Occipital lobe (tissue), 1 donor: ENCODE measurements at regions not wholly inside any gene's neighbourhood (a gene's known extent, or its start where the extent isn't known, plus 50 kb on each side); places are given as distances from the start of the nearest gene placed in this dataset.
"Not testable (repeated sequence)": the region's sequence is repeated elsewhere in the genome, so short reads cannot be mapped to it uniquely, and the experiment has no call there.

ENCODE experiments used
- DNase-seq: peaks from one replicate; lab custom pipeline; 2025; lab: John Stamatoyannopoulos, UW

DNA sequence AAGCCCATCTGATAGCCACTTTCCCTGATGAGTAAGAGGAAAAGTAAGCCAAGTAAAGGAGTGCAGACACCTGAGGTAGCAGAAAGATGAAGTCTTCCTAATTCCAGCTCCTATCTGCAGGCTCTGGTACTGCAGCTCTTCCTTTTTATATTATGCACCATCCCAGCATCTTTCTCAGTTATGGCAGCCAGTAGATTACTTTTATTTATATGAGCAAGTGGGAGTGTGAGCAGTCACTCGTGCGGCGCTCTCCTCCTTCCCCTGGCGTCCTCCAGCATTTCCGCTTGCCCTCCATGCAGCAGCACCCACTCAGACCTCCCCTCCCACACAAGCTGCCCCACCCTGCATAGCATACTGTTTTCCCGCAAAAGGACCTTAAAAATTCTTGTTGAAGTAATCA lies 465.9 kb upstream of the DPPA4 start:
- DNase-seq: no peak

- DNase-seq: no peak
Observed at GRCh38 chr3:109804697-109805096, 467.4 kb upstream of the DPPA4 start.

GRCh38 chr3:109806929-109807328 lies 469.6 kb upstream of the DPPA4 start:
- no peak for DNase-seq

GRCh38 chr3:109809513-109809912 lies 472.2 kb upstream of the DPPA4 start:
- DNase-seq: no peak

DNA sequence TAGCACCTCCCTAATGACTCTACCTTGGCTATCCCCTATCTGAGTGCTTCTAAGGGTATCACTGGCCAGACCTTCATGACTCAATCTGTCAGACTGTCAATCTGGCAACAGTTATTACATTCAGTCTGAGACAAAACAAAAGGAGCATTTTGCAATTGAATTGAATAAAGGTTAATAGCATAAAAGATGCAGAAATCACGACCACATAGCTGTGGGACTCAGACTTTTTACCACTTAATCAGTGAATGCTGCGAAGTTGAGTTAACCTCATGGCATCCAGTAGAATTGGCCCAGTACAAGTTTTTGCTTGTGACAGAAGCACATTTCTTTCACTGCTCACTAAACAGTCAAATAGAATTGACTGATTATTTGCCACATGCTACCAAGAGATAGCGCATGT lies 480.7 kb upstream of the DPPA4 start:
- no peak for DNase-seq

DNA sequence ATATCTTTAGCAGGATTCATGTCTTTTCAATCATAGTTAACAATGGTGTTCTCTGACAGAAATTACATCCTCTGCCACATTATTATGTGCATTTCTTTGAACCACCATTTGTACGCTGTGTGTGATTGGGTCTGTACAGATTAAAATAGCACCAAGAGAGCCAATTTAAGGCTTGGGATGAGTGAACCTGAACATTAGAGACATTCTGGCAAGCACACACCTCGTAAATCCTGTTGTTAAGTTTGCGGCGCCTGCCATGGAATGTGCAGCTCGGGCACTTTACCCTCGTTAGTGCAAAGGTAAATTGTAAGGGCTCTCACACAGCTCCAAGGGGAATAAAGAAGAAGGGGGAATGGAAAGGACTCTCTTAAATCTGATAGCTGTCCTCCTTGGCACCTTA lies 482.4 kb upstream of the DPPA4 start:
- DNase-seq: no peak

GRCh38 chr3:109825971-109826810 lies 488.8 kb upstream of the DPPA4 start:
- no peak for DNase-seq

DNA sequence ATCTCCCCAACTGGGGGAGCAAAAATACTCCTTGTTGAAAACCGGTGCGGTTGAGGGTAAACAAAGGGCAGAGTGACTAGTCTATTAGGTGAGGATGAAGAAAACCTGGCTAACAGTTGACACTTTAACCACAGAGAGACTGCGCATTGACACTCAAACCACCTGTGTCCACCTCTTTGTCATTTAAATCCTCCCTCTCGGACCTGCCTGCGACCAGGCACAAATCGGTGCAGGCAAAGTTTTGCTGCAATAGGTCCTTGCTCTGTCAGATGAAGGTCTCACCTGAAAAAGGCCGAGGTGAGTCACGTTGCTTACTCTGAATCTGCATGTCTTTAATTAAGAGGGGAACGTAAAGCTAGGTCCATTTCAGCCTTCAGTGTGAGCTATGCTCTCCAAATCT lies 494.1 kb upstream of the DPPA4 start:
- no peak for DNase-seq

DNA sequence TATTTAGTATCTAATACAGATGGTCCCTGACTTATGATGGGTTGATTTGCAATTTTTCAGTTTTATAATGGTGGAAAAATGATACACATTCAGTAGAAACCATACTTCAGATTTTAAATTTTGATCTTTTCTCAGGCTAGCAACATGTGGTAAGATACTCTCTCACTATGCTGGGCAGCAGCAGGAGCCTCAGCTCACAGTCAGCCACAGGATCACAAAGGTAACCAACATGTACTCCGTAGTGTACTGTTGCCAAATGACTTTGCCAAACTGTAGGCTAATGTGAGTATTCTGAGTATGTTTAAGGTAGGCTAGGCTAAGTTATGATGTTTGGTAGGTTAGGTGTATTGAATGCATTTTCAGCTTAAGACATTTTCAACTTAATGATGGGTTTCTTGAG lies 498.6 kb upstream of the DPPA4 start:
- DNase-seq: no peak

DNA sequence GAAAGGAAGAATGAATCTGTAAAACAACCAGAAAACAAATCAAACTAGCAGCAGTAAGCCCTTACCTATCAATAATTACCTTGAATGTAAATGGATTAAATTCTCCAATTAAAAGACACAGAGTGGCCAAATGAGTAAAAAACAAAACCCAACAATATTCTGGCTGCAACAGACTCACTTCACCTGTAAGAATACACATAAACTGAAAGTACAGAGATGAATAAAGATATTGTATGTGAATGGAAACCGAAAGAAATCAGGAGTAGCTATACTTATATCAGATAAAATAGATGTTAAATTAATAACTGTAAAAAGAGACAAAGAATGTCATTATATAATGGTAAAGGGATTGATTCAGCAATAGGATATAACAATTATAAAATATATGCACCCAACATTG lies 514.5 kb upstream of the DPPA4 start:
- no peak for DNase-seq

DNA sequence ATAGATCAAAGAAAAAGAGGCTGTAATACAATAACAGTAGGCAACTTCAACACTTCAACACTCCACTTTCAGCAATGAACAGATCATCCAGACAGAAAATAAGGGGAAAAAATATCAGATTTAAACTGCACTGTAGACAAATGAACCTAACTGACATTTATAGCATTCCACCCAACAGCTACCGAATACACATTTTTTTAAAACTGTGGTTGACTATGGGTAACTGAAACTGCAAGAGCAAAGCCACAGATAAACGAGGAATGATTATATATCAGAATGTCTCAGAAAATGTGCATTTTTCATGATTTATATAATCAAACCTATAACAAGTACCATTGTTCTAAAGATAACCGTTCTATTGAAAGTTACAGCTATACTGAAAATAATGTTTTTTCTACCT lies 514.9 kb upstream of the DPPA4 start:
- no peak for DNase-seq

- no peak for DNase-seq
Observed at GRCh38 chr3:109853077-109853731, 515.9 kb upstream of the DPPA4 start.

GRCh38 chr3:109863701-109864100 lies 526.4 kb upstream of the DPPA4 start:
- no peak for DNase-seq

- DNase-seq: no peak
Observed at GRCh38 chr3:109864452-109864851, 527.1 kb upstream of the DPPA4 start.

DNA sequence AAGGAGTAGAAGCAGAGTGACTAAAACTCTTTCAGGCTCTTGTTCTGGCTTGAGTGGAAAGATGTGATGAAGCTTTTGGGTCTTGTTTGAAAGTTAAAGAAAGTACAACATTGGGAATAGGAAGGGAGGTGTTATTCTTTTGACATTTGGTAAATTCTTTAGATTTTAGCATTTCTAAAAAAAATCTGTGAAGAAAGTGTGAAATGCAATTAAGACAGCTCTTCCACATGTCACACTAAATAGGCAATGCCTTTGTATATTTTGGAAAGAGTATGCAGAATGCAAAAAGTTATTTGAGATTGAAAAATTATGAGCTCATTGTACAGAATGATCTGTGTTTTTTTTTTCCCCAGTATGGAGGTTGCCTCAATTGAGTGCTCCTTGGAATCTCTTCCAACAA lies 532.2 kb upstream of the DPPA4 start:
- DNase-seq: no peak

DNA sequence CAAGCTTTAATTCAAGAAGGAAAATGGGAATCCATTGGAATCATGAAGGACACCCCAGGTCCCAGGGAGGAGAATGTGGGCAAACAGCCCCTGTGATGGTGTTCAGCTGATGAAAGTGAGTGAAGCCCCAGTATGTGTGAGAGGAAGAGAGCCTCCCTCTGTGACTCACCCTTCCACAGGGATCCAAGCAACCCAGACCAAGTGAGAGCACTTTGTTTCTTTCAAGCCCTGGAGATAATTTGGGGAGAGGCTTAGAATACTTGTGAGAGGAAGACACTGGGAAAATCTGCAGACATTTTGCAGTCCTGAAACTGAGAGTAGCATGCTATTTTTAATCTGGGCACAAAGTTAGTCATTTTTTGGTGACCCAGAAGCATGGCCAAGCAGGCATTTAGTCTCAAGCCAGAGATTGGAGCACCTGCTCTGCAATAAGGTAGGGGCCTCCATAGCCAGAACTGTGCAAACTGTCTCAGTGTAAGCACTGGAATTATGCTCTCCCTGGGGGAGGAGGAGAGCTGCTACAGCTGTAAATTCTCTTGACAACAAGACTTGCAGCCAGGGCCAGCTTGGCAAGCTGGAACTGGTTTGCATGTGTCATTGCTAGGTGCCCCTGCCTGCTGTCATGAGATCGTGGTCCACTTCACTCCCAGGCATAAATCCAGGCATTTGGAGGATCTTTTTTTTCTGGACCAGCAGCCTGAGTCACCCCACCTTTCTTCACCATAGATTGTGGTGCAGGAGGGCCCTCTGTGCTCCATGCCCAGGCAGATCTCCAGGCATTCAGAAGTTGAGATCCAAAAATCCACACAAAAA lies 537.8 kb upstream of the DPPA4 start:
- peak; percentile 8 for DNase-seq

GRCh38 chr3:109877616-109878015 lies 540.3 kb upstream of the DPPA4 start:
- DNase-seq: not testable (repeated sequence)

DNA sequence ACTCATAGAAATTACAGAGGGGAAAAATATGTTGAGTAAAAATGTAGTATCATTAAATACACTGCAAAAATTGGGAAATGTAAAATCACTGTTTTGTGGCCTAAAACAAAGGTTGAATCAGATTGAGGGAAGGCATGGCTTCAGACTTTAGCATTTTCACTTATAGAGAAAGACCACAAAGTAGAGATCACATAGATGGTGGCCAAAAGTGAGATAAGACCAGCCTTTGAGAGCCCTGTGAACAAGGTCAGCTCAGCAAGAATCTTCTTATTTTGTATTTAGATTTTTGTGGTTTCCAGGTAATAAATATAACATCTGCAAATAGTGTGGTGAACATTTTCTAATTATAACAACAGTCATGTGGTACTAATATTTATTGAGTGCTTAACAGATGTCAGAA lies 544.8 kb upstream of the DPPA4 start:
- no peak for DNase-seq

- no peak for DNase-seq
Observed at GRCh38 chr3:109887293-109887692, 549.9 kb upstream of the DPPA4 start.

DNA sequence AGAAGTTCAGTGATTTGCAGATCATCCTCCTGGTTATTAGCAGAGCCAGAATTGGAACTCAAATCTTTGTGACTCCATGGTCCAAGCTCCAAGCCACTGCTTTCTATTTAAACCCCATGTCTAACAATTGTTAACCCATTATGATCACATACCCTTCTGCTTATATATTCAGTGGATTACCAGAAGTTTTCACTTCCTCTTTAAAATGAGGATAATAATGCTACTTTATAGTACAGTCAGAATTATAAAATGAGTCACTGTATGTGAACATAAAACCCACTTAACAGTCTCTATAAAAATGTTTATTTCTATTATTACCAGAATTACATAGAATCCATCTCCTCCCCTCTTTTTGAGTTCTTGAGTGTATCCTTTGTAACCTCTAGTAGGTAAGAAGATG lies 550.7 kb upstream of the DPPA4 start:
- no peak for DNase-seq

DNA sequence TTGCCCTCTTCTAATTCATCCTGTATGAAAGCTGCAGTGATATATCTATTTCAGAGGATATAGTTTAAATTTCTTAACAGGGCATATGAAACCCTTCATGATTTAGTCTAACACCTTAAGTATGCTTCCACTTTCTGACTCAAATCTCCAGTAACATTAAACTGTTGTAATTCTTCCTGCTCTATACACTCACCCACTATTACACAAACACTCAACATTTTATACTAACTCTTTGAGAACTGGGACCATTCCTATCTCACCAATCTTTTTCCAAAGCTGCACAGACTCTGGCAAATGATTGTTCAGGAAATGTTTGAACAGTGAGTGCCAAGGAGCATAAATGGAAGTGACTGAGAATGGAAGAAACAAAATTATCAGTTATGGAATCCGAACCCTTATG lies 560.4 kb upstream of the DPPA4 start:
- DNase-seq: no peak

DNA sequence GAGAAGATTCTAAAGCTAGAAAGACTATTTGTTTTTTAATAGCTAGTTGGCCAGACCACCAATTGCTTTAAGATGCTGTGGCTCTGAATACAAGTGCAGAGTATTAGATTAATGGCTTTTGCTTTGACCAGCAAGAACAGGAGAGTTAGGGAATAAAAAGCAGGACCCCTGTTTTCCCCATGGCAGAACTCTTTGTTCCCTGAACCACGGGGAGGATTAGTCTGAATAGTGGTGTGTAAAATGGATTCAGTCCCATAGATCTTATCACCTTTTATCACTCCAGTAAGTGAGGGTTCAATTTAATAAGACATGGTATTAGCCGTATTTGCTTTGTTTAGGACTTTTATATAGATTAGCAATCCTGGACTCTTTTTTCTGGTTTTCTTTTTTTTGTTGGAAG lies 562.6 kb upstream of the DPPA4 start:
- DNase-seq: no peak
